GM12892 (cell line): ENCODE measurements at regions not wholly inside any gene's neighbourhood (a gene's known extent, or its start where the extent isn't known, plus 50 kb on each side); places are given as distances from the start of the nearest gene placed in this dataset.

Experiments used
- POLR2A ChIP-seq: IDR thresholded peaks from 2 replicates; pipeline ENCODE4 v1.6.1; 2011; ENCODE audit warnings: low read depth, low read length, control low read depth
- TAF1 ChIP-seq: IDR thresholded peaks from 2 replicates; pipeline ENCODE4 v1.6.1; 2011; ENCODE audit warnings: low read depth, mild to moderate bottlenecking, control low read depth, low read length, borderline replicate concordance

GRCh38 chr18:34978533-34978893 is 62.7 kb upstream of the MAPRE2 start:
- TF ChIP-seq TAF1: no peak
- no peak for TF ChIP-seq POLR2A
